HG02610 (cell line): ENCODE measurements at regions not wholly inside any gene's neighbourhood (a gene's known extent, or its start where the extent isn't known, plus 50 kb on each side); places are given as distances from the start of the nearest gene placed in this dataset.

ENCODE experiments used
- ATAC-seq: cut with Tn5 transposase; IDR thresholded peaks from one replicate; pipeline ENCODE4 v1.9.1; 2021; ENCODE audit warnings: mild to moderate bottlenecking, moderate library complexity; ENCODE audit not compliant: unreplicated experiment

GRCh38 chr16:48487287-48487686 is 102.1 kb upstream of the SIAH1 start:
- no peak for ATAC-seq

- ATAC-seq, result no peak
Observed at GRCh38 chr16:48481772-48482171, 96.6 kb upstream of the SIAH1 start.

- ATAC-seq, result no peak
Observed at GRCh38 chr16:48481211-48481610, 96.0 kb upstream of the SIAH1 start.

GRCh38 chr16:48479955-48480354 is 94.7 kb upstream of the SIAH1 start:
- no peak for ATAC-seq

- no peak for ATAC-seq
Observed at GRCh38 chr16:48479329-48479728, 94.1 kb upstream of the SIAH1 start.

- ATAC-seq, result no peak
Observed at GRCh38 chr16:48478393-48478792, 93.2 kb upstream of the SIAH1 start.

- ATAC-seq, result no peak
Observed at GRCh38 chr16:48471435-48471834, 86.2 kb upstream of the SIAH1 start.

- ATAC-seq, result no peak
Observed at GRCh38 chr16:48462106-48462740, 77.0 kb upstream of the SIAH1 start.

GRCh38 chr16:48459167-48459566 is 74.0 kb upstream of the SIAH1 start:
- ATAC-seq, result no peak

- no peak for ATAC-seq
Observed at GRCh38 chr16:48454051-48454450, 68.8 kb upstream of the SIAH1 start.

GRCh38 chr16:48452991-48453760 is 68.0 kb upstream of the SIAH1 start:
- ATAC-seq, result no peak

GRCh38 chr16:48451323-48451722 is 66.1 kb upstream of the SIAH1 start:
- ATAC-seq, result no peak

GRCh38 chr16:48450367-48450766 is 65.2 kb upstream of the SIAH1 start:
- no peak for ATAC-seq

GRCh38 chr16:48448841-48449481 is 63.7 kb upstream of the SIAH1 start:
- peak; percentile 64 for ATAC-seq

GRCh38 chr16:48447940-48448536 is 62.8 kb upstream of the SIAH1 start:
- no peak for ATAC-seq

GRCh38 chr16:48447428-48447827 is 62.2 kb upstream of the SIAH1 start:
- ATAC-seq, result no peak

- ATAC-seq, result no peak
Observed at GRCh38 chr16:48446534-48446920, 61.3 kb upstream of the SIAH1 start.

GRCh38 chr16:48445782-48446533 is 60.7 kb upstream of the SIAH1 start:
- no peak for ATAC-seq

- no peak for ATAC-seq
Observed at GRCh38 chr16:48444574-48444973, 59.4 kb upstream of the SIAH1 start.

- ATAC-seq, result no peak
Observed at GRCh38 chr16:48442379-48442778, 57.2 kb upstream of the SIAH1 start.

GRCh38 chr16:48441863-48442279 is 56.7 kb upstream of the SIAH1 start:
- no peak for ATAC-seq
